Keratinocyte (primary cell): ENCODE measurements at regions not wholly inside any gene's neighbourhood (a gene's known extent, or its start where the extent isn't known, plus 50 kb on each side); places are given as distances from the start of the nearest gene placed in this dataset.

ENCODE experiments used
- DNase-seq: peaks from one replicate; pipeline ENCODE4 v3.0.0-alpha.2; 2011; ENCODE audit warnings: low read depth, missing footprints, low spot score
- FAIRE-seq: peaks from 2 replicates; lab custom pipeline; 2011; peaks lifted over from hg19 to GRCh38; lab: Jason Lieb, UNC
- H2AFZ ChIP-seq: 2 replicates; pipeline ENCODE4 v1.6.0; 2012; ENCODE audit warnings: low read length, control low read depth, inconsistent platforms; ENCODE audit not compliant: control insufficient read depth
- H3K27ac ChIP-seq: 2 replicates; pipeline ENCODE4 v1.5.1; 2011; ENCODE audit warnings: low read length; ENCODE audit not compliant: control insufficient read depth, insufficient read depth
- H3K27me3 ChIP-seq: 3 replicates; pipeline ENCODE4 v1.6.0; 2011; ENCODE audit warnings: low read length; ENCODE audit not compliant: control insufficient read depth, insufficient read depth; ENCODE audit errors: extremely low read depth
- H3K36me3 ChIP-seq, 2 experiments: 2 replicates in 1 of 2; 3 replicates in 1 of 2; pipeline ENCODE4 v1.5.1; 2011; ENCODE audit warnings: low read length in 2 of 2, mild to moderate bottlenecking in 1 of 2; ENCODE audit not compliant: control insufficient read depth in 2 of 2, insufficient read depth in 2 of 2; ENCODE audit errors: extremely low read depth in 1 of 2
- H3K4me1 ChIP-seq: 3 replicates; pipeline ENCODE4 v1.5.1; 2011; ENCODE audit warnings: low read length; ENCODE audit not compliant: control insufficient read depth, insufficient read depth; ENCODE audit errors: extremely low read depth
- H3K4me2 ChIP-seq: 3 replicates; pipeline ENCODE4 v1.6.0; 2011; ENCODE audit warnings: low read depth, low read length; ENCODE audit not compliant: control insufficient read depth, insufficient read depth; ENCODE audit errors: extremely low read depth
- H3K4me3 ChIP-seq, 3 experiments: fragments of 200-600 bp in 1 of 3; sonication (generic) in 1 of 3; 2 replicates in 2 of 3; 3 replicates in 1 of 3; pipeline ENCODE4 v1.5.1; 2011 to 2016; ENCODE audit warnings: low read length in 3 of 3, mild to moderate bottlenecking in 3 of 3, control low read depth in 2 of 3, inconsistent platforms in 1 of 3, low read depth in 1 of 3, mixed read lengths in 1 of 3, mixed run types in 1 of 3, moderate library complexity in 1 of 3; ENCODE audit not compliant: control insufficient read depth in 2 of 3, insufficient read depth in 2 of 3; ENCODE audit errors: extremely low read depth in 1 of 3
- H3K79me2 ChIP-seq: 2 replicates; pipeline ENCODE4 v1.6.0; 2012; ENCODE audit warnings: low read length; ENCODE audit not compliant: control insufficient read depth, insufficient read depth
- H3K9ac ChIP-seq: 3 replicates; pipeline ENCODE4 v1.6.0; 2011; ENCODE audit warnings: low read length; ENCODE audit not compliant: control insufficient read depth, insufficient read depth; ENCODE audit errors: extremely low read depth
- H3K9me1 ChIP-seq: 3 replicates; pipeline ENCODE4 v1.6.0; 2011; ENCODE audit warnings: low read length; ENCODE audit not compliant: control insufficient read depth, insufficient read depth; ENCODE audit errors: extremely low read depth
- H3K9me3 ChIP-seq: 2 replicates; pipeline ENCODE4 v1.5.1; 2012; ENCODE audit warnings: low read depth, low read length; ENCODE audit not compliant: control insufficient read depth
- H4K20me1 ChIP-seq: 3 replicates; pipeline ENCODE4 v1.6.0; 2011; ENCODE audit warnings: low read length; ENCODE audit not compliant: control insufficient read depth, insufficient read depth; ENCODE audit errors: extremely low read depth
- CTCF ChIP-seq, 3 experiments: IDR thresholded peaks in 1 of 3; conservative IDR thresholded peaks in 1 of 3; optimal IDR thresholded peaks in 1 of 3; 2 replicates in 2 of 3; 3 replicates in 1 of 3; pipeline versions ENCODE3 to v1.5.1; 2011; ENCODE audit warnings: low read length in 3 of 3, mild to moderate bottlenecking in 3 of 3, moderate library complexity in 2 of 3, control low read depth in 1 of 3, inconsistent platforms in 1 of 3; ENCODE audit not compliant: insufficient read depth in 2 of 3; ENCODE audit errors: extremely low read depth in 1 of 3
- EZH2 ChIP-seq: IDR thresholded peaks from one replicate; pipeline ENCODE4 v1.6.1; 2012; ENCODE audit warnings: inconsistent platforms, mild to moderate bottlenecking, low read length, moderate library complexity
- dilution Hi-C: fragments of 300-500 bp; cut with MboI; formaldehyde crosslinking; loops from one replicate; pipeline ENCODE4 v1.7.0; 2020; ENCODE audit warnings: low sequenced_read_pairs; ENCODE audit not compliant: extremely low pct_ligation_motif_present

GRCh38 chr1:36715797-36716196 is 233.1 kb upstream of the CSF3R start:
- H3K27ac ChIP-seq, result no peak overlapping the region
- no peak overlapping the region for H3K4me3 ChIP-seq
- no peaks in the 10 kb centered on the region for H3K36me3 ChIP-seq
- no peaks in the 10 kb centered on the region for H4K20me1 ChIP-seq
- dilution Hi-C loops, result no loop called here
- no peaks in the 10 kb centered on the region for H3K9me3 ChIP-seq
- peaks cover 8% of the 10 kb centered on the region for H3K27me3 ChIP-seq
- H3K4me1 ChIP-seq, result no peaks in the 10 kb centered on the region
- FAIRE-seq, result no peak
- TF ChIP-seq CTCF (optimal IDR thresholded peaks at IDR 0.05 in 1 of 3, IDR thresholded peaks at IDR 0.05 in 1 of 3, conservative IDR thresholded peaks at IDR 0.05 in 1 of 3; ENCODE audit: extremely low read depth in 1 of 3, insufficient read depth in 2 of 3, low read length in 3 of 3) (no peak), EZH2 (no peak)
- H3K9me1 ChIP-seq, result no peaks in the 10 kb centered on the region
- no peak overlapping the region for H2AFZ ChIP-seq
- DNase-seq, result no peak
- no peak overlapping the region for H3K4me2 ChIP-seq
- no peaks in the 10 kb centered on the region for H3K79me2 ChIP-seq
- H3K9ac ChIP-seq, result no peak overlapping the region

- no peak for TF ChIP-seq CTCF (optimal IDR thresholded peaks at IDR 0.05 in 1 of 3, IDR thresholded peaks at IDR 0.05 in 1 of 3, conservative IDR thresholded peaks at IDR 0.05 in 1 of 3; ENCODE audit: extremely low read depth in 1 of 3, insufficient read depth in 2 of 3, low read length in 3 of 3)
- TF ChIP-seq EZH2, result no peak
- Histone ChIP-seq H4K20me1 (no peaks in the 10 kb centered on the region), H3K9ac (no peak overlapping the region), H3K4me3 (no peak overlapping the region), H3K27ac (no peak overlapping the region), H3K27me3 (peaks cover 18% of the 10 kb centered on the region), H3K79me2 (no peaks in the 10 kb centered on the region), H3K4me2 (no peak overlapping the region), H2AFZ (no peak overlapping the region), H3K36me3 (no peaks in the 10 kb centered on the region), H3K9me1 (no peaks in the 10 kb centered on the region), H3K4me1 (no peaks in the 10 kb centered on the region), H3K9me3 (no peaks in the 10 kb centered on the region)
- DNase-seq, result no peak
- no peak for FAIRE-seq
- dilution Hi-C loops, result no loop called here
Measured at GRCh38 chr1:36714301-36714700, 231.6 kb upstream of the CSF3R start.
